Nephron progenitor cell (in vitro differentiated cells): ENCODE measurements at regions not wholly inside any gene's neighbourhood (a gene's known extent, or its start where the extent isn't known, plus 50 kb on each side); places are given as distances from the start of the nearest gene placed in this dataset.

Experiments
- DNase-seq: peaks from one replicate; pipeline ENCODE4 v3.0.0; 2021
- H3K27ac Mint-ChIP-seq: 2 replicates; pipeline ENCODE4 v1.8.0; 2021; ENCODE audit warnings: mild to moderate bottlenecking, moderate library complexity, mixed read lengths
- H3K27me3 Mint-ChIP-seq: 2 replicates; pipeline ENCODE4 v1.8.0; 2021; ENCODE audit warnings: mild to moderate bottlenecking, low read depth, mixed read lengths; ENCODE audit not compliant: poor library complexity
- H3K36me3 Mint-ChIP-seq: 2 replicates; pipeline ENCODE4 v1.8.0; 2021; ENCODE audit warnings: low read depth, mixed read lengths
- H3K4me1 Mint-ChIP-seq: 2 replicates; pipeline ENCODE4 v1.8.0; 2021; ENCODE audit warnings: mixed read lengths
- H3K4me3 Mint-ChIP-seq: 2 replicates; pipeline ENCODE4 v1.8.0; 2021; ENCODE audit warnings: mild to moderate bottlenecking, moderate library complexity, mixed read lengths
- H3K9me3 Mint-ChIP-seq: 2 replicates; pipeline ENCODE4 v1.8.0; 2021; ENCODE audit warnings: mild to moderate bottlenecking, moderate library complexity, mixed read lengths
- CTCF ChIP-seq: fragments of 200-600 bp; sonication (generic); IDR thresholded peaks from 2 replicates; pipeline ENCODE4 v1.5.0; 2021; ENCODE audit warnings: antibody characterized with exemption

GRCh38 chr10:117662126-117662525 is 119.6 kb downstream of the EMX2 start:
- no peak for DNase-seq
- Mint-ChIP-seq H3K27ac (no peak overlapping the region), H3K4me3 (no peak overlapping the region), H3K9me3 (no peaks in the 10 kb centered on the region), H3K27me3 (peaks cover 7% of the 10 kb centered on the region), H3K4me1 (peaks cover 38% of the 10 kb centered on the region), H3K36me3 (no peaks in the 10 kb centered on the region)
- no peak for TF ChIP-seq CTCF

GRCh38 chr10:117662751-117663540 is 120.4 kb downstream of the EMX2 start:
- DNase-seq = no peak
- H3K27ac Mint-ChIP-seq = peak overlapping the region; percentile 59
- H3K9me3 Mint-ChIP-seq = no peaks in the 10 kb centered on the region
- no peaks in the 10 kb centered on the region for H3K36me3 Mint-ChIP-seq
- H3K4me3 Mint-ChIP-seq = no peak overlapping the region
- peaks cover 38% of the 10 kb centered on the region for H3K4me1 Mint-ChIP-seq
- no peak for TF ChIP-seq CTCF
- peaks cover 7% of the 10 kb centered on the region for H3K27me3 Mint-ChIP-seq

- H3K4me3 Mint-ChIP-seq = no peak overlapping the region
- H3K9me3 Mint-ChIP-seq = no peaks in the 10 kb centered on the region
- peaks cover 3% of the 10 kb centered on the region for H3K27me3 Mint-ChIP-seq
- H3K27ac Mint-ChIP-seq = no peak overlapping the region
- DNase-seq = no peak
- H3K4me1 Mint-ChIP-seq = peaks cover 38% of the 10 kb centered on the region
- TF ChIP-seq CTCF = no peak
- H3K36me3 Mint-ChIP-seq = no peaks in the 10 kb centered on the region
Observed at GRCh38 chr10:117663750-117664149, 121.2 kb downstream of the EMX2 start.

GRCh38 chr10:117664288-117664687 is 121.7 kb downstream of the EMX2 start:
- DNase-seq = no peak
- Mint-ChIP-seq H3K27ac (no peak overlapping the region), H3K4me1 (peaks cover 43% of the 10 kb centered on the region), H3K9me3 (no peaks in the 10 kb centered on the region), H3K4me3 (no peak overlapping the region), H3K27me3 (peaks cover 3% of the 10 kb centered on the region), H3K36me3 (no peaks in the 10 kb centered on the region)
- no peak for TF ChIP-seq CTCF

- no peak for DNase-seq
- peaks cover 6% of the 10 kb centered on the region for H3K27me3 Mint-ChIP-seq
- no peaks in the 10 kb centered on the region for H3K36me3 Mint-ChIP-seq
- no peak overlapping the region for H3K4me3 Mint-ChIP-seq
- H3K9me3 Mint-ChIP-seq = no peaks in the 10 kb centered on the region
- peak overlapping the region; percentile 9 for H3K27ac Mint-ChIP-seq
- peaks cover 45% of the 10 kb centered on the region for H3K4me1 Mint-ChIP-seq
- TF ChIP-seq CTCF = no peak
Observed at GRCh38 chr10:117666166-117666565, 123.6 kb downstream of the EMX2 start.

GRCh38 chr10:117666965-117667364 is 124.4 kb downstream of the EMX2 start:
- peaks cover 9% of the 10 kb centered on the region for H3K27me3 Mint-ChIP-seq
- TF ChIP-seq CTCF = no peak
- no peaks in the 10 kb centered on the region for H3K9me3 Mint-ChIP-seq
- H3K36me3 Mint-ChIP-seq = no peaks in the 10 kb centered on the region
- H3K4me1 Mint-ChIP-seq = peaks cover 45% of the 10 kb centered on the region
- no peak overlapping the region for H3K4me3 Mint-ChIP-seq
- no peak overlapping the region for H3K27ac Mint-ChIP-seq
- no peak for DNase-seq
